GM12878 (cell line): ENCODE measurements at regions not wholly inside any gene's neighbourhood (a gene's known extent, or its start where the extent isn't known, plus 50 kb on each side); places are given as distances from the start of the nearest gene placed in this dataset.
"Not testable (repeated sequence)": the region's sequence is repeated elsewhere in the genome, so short reads cannot be mapped to it uniquely, and the experiment has no call there.

Experiments used
- ATAC-seq: fragments of 200-7000 bp; cut with Tn5 transposase; 3 replicates; pipeline ENCODE4 v1.9.1; 2020; ENCODE audit warnings: mild to moderate bottlenecking, moderate library complexity
- BruUV-seq: library from RNA; stranded (reverse); fragments of 400-500 nt; replicated peaks from 2 replicates; lab custom pipeline; 2021; lab: Mats Ljungman, UMichigan
- CTCF ChIA-PET: fragments of 300-600 bp; sonication (Branson Sonifier 250); formaldehyde crosslinking; extraction: SDS; loops from one replicate; lab custom pipeline; 2021; ENCODE audit warnings: inconsistent platforms; lab: Yijun Ruan, JAX
- POLR2A ChIA-PET: fragments of 350-600 bp; formaldehyde crosslinking; extraction: SDS; loops from one replicate; lab custom pipeline; 2021; ENCODE audit warnings: inconsistent platforms; lab: Charles Lee
- RAD21 ChIA-PET: fragments of 300-600 bp; sonication (Branson Sonifier 250); formaldehyde crosslinking; loops from one replicate; lab custom pipeline; 2023; ENCODE audit warnings: antibody characterized with exemption; ENCODE audit not compliant: unreplicated experiment; lab: Charles Lee
- SMC1A ChIA-PET: fragments of 300-600 bp; sonication (Branson Sonifier 250); formaldehyde crosslinking; loops from one replicate; lab custom pipeline; 2023; ENCODE audit not compliant: unreplicated experiment, uncharacterized antibody; lab: Charles Lee
- DNase-seq: peaks from one replicate; pipeline ENCODE4 v3.0.0-alpha.2; 2011; ENCODE audit warnings: low read depth, low spot score
- FAIRE-seq: peaks from 3 replicates; lab custom pipeline; 2011; peaks lifted over from hg19 to GRCh38; lab: Jason Lieb, UNC
- H2AFZ ChIP-seq: 2 replicates; pipeline ENCODE4 v1.6.0; 2011; ENCODE audit warnings: low read depth, low read length, control low read depth; ENCODE audit not compliant: control insufficient read depth
- H3K27ac ChIP-seq: 2 replicates; pipeline ENCODE4 v1.5.1; 2011; ENCODE audit warnings: control low read depth; ENCODE audit not compliant: control insufficient read depth, insufficient read depth
- H3K27me3 ChIP-seq, 2 experiments: replicated peaks in 1 of 2; 2 replicates each; pipeline versions ENCODE4 v1.6.0 to v1.6.1; 2011; ENCODE audit warnings: low read length in 1 of 2; ENCODE audit not compliant: control insufficient read depth in 2 of 2, insufficient read depth in 2 of 2
- H3K36me3 ChIP-seq, 2 experiments: 2 replicates each; pipeline ENCODE4 v1.5.1; 2011; ENCODE audit warnings: low read length in 1 of 2; ENCODE audit not compliant: control insufficient read depth in 2 of 2, insufficient read depth in 2 of 2
- H3K4me1 ChIP-seq: 2 replicates; pipeline ENCODE4 v1.6.1; 2011; ENCODE audit warnings: mild to moderate bottlenecking, low read length, moderate library complexity, mixed read lengths; ENCODE audit not compliant: control insufficient read depth, insufficient read depth
- H3K4me2 ChIP-seq: 2 replicates; pipeline ENCODE4 v1.6.0; 2011; ENCODE audit warnings: control low read depth; ENCODE audit not compliant: control insufficient read depth, insufficient read depth
- H3K4me3 ChIP-seq: fragments of 200-600 bp; sonication (generic); 2 replicates; pipeline ENCODE4 v1.5.1; 2016
- H3K79me2 ChIP-seq: 2 replicates; pipeline ENCODE4 v1.6.0; 2011; ENCODE audit warnings: low read length; ENCODE audit not compliant: control insufficient read depth, insufficient read depth
- H3K9ac ChIP-seq: 2 replicates; pipeline ENCODE4 v1.8.0; 2011; ENCODE audit warnings: low read length, control low read depth, mixed read lengths; ENCODE audit not compliant: control insufficient read depth, insufficient read depth
- H3K9me3 ChIP-seq: replicated peaks from 3 replicates; pipeline ENCODE4 v1.5.1; 2011; ENCODE audit warnings: mild to moderate bottlenecking, low read length; ENCODE audit not compliant: control insufficient read depth, insufficient read depth
- H4K20me1 ChIP-seq: 2 replicates; pipeline ENCODE4 v1.6.0; 2011; ENCODE audit not compliant: control insufficient read depth, insufficient read depth
- WGBS: methylation state at CpG from one replicate; pipeline ENCODE4 v1.1.6; 2016; ENCODE audit warnings: low lambda C conversion rate; ENCODE audit not compliant: insufficient replicate concordance, insufficient coverage; ENCODE audit errors: missing lambda C conversion rate; 5-methylcytosine and 5-hydroxymethylcytosine counted together
- in situ Hi-C: fragments of 300-500 bp; cut with MboI; formaldehyde crosslinking; loops from 9 replicates; pipeline ENCODE4 v1.14.3; 2018; ENCODE audit warnings: mixed read lengths
- intact Hi-C: fragments of 100-400 bp; cut with micrococcal nuclease; formaldehyde crosslinking; loops from one replicate; pipeline ENCODE4 v1.14.2; 2022; ENCODE audit not compliant: unreplicated experiment

- WGBS = 93% methylated on average over 1 of the region's 1 CpG
- not testable (repeated sequence) for FAIRE-seq, ATAC-seq
Measured at GRCh38 chr7:34577934-34578333, 80.1 kb upstream of the NPSR1 start.

GRCh38 chr7:34581698-34582097 is 76.3 kb upstream of the NPSR1 start:
- H3K4me1 ChIP-seq, H3K36me3 ChIP-seq, DNase-seq, POLR2A ChIA-PET, RAD21 ChIA-PET, H3K79me2 ChIP-seq, FAIRE-seq, H3K27me3 ChIP-seq, SMC1A ChIA-PET, H3K9me3 ChIP-seq, BruUV-seq, H2AFZ ChIP-seq, CTCF ChIA-PET, H3K9ac ChIP-seq, H3K4me3 ChIP-seq, ATAC-seq, in situ Hi-C loops, H3K4me2 ChIP-seq, H3K27ac ChIP-seq, intact Hi-C loops, H4K20me1 ChIP-seq: not testable (repeated sequence)
- 58% methylated on average over 6 of the region's 6 CpGs for WGBS

More at GRCh38 chr7:34577934-34578333, 80.1 kb upstream of the NPSR1 start:
- H3K36me3 ChIP-seq, H2AFZ ChIP-seq, H3K27me3 ChIP-seq, H3K9ac ChIP-seq, in situ Hi-C loops, H3K9me3 ChIP-seq, DNase-seq, H3K4me1 ChIP-seq, H4K20me1 ChIP-seq, H3K79me2 ChIP-seq, H3K27ac ChIP-seq, POLR2A ChIA-PET, RAD21 ChIA-PET, BruUV-seq, intact Hi-C loops, H3K4me2 ChIP-seq, H3K4me3 ChIP-seq, SMC1A ChIA-PET: not testable (repeated sequence)
- CTCF ChIA-PET = interaction anchor here (0.5 kb wide), 1 partner anchor 8 kb away, joined by 3 read pairs; no protein-coding TSS in a partner anchor
